Vagina (tissue), 2 donors: ENCODE measurements at regions not wholly inside any gene's neighbourhood (a gene's known extent, or its start where the extent isn't known, plus 50 kb on each side); places are given as distances from the start of the nearest gene placed in this dataset.

Source experiments
- DNase-seq, 2 donors: peaks; one replicate each; pipeline ENCODE4 v3.0.0-alpha.2; 2017; ENCODE audit errors: extremely low spot score in 2 of 2
- H3K27ac ChIP-seq: fragments of 200-600 bp; sonication (generic); one replicate; pipeline ENCODE4 v1.5.1; 2019
- H3K27me3 ChIP-seq: fragments of 200-600 bp; sonication (generic); one replicate; pipeline ENCODE4 v1.5.1; 2019
- H3K36me3 ChIP-seq, 2 donors: fragments of 200-600 bp; sonication (generic); one replicate each; pipeline ENCODE4 v1.5.1; 2017 to 2019
- H3K4me1 ChIP-seq: fragments of 200-600 bp; sonication (generic); one replicate; pipeline ENCODE4 v1.5.1; 2019
- H3K4me3 ChIP-seq, 2 donors: fragments of 200-600 bp; sonication (generic); 1 replicate in 1 of 2; 2 replicates in 1 of 2; pipeline ENCODE4 v1.5.1; 2016 to 2019
- H3K9me3 ChIP-seq: fragments of 200-600 bp; sonication (generic); one replicate; pipeline ENCODE4 v1.5.1; 2019
- CTCF ChIP-seq, 3 experiments: fragments of 450-650 bp in 2 of 3; fragments of 200-600 bp in 1 of 3; sonication (generic) in 1 of 3; IDR thresholded peaks; one replicate each; pipeline ENCODE4 v1.5.1; 2017 to 2019; ENCODE audit warnings: antibody characterized with exemption in 3 of 3, mild to moderate bottlenecking in 2 of 3, moderate library complexity in 2 of 3
- POLR2A ChIP-seq, 2 donors: fragments of 450-650 bp; IDR thresholded peaks; one replicate each; pipeline ENCODE4 v1.6.1; 2017; ENCODE audit warnings: antibody characterized with exemption in 2 of 2, mild to moderate bottlenecking in 2 of 2, moderate library complexity in 2 of 2
- POLR2AphosphoS5 ChIP-seq, 2 donors: sonication (generic); formaldehyde crosslinking; IDR thresholded peaks; one replicate each; pipeline ENCODE4 v1.9.0; 2017; ENCODE audit warnings: antibody characterized with exemption in 2 of 2, mild to moderate bottlenecking in 2 of 2, low read depth in 1 of 2; ENCODE audit not compliant: insufficient read depth in 1 of 2
- intact Hi-C: fragments of 100-400 bp; cut with DNase I; formaldehyde crosslinking; loops from one replicate; pipeline ENCODE4 v1.15.1; 2023

GRCh38 chr9:70465904-70466303, 51.4 kb upstream of the KLF9 start:
- Histone ChIP-seq H3K27ac (no peak overlapping the region), H3K27me3 (no peaks in the 10 kb centered on the region), H3K4me3 (no peak overlapping the region), H3K4me1 (peaks cover 12% of the 10 kb centered on the region), H3K9me3 (no peaks in the 10 kb centered on the region), H3K36me3 (no peaks in the 10 kb centered on the region)
- intact Hi-C loops, result no loop called here
- no peak for TF ChIP-seq POLR2AphosphoS5 (IDR thresholded peaks at IDR 0.05; ENCODE audit: insufficient read depth in 1 of 2, low read depth in 1 of 2)
- no peak for TF ChIP-seq POLR2A (IDR thresholded peaks at IDR 0.05)
- TF ChIP-seq CTCF (IDR thresholded peaks at IDR 0.05), result no peak
- DNase-seq, result no peak

DNA sequence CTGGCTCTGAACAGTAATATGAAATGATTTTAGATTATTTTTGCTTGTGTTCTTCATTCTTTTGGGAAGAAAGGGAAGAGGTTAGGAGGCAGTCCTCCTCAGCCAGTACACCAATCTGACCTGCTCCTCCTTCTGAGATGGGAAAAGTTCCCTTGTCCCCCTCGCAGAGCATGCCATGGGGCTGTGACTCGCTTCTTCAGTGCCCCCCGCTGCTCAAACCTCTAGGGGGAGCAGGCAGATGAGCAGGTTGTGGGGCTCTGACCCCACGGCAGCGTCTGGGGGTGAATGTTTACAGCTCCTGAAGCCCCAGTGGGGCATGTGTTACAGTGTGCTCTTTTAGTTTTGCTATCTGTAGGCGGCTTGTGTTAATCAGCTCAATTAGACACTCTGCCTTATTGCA, 50.9 kb upstream of the KLF9 start:
- intact Hi-C loops, result no loop called here
- no peak for TF ChIP-seq POLR2A (IDR thresholded peaks at IDR 0.05)
- no peak for TF ChIP-seq CTCF (IDR thresholded peaks at IDR 0.05)
- no peak for TF ChIP-seq POLR2AphosphoS5 (IDR thresholded peaks at IDR 0.05; ENCODE audit: insufficient read depth in 1 of 2, low read depth in 1 of 2)
- H3K4me1 ChIP-seq, result peaks cover 7% of the 10 kb centered on the region
- H3K27me3 ChIP-seq, result no peaks in the 10 kb centered on the region
- H3K9me3 ChIP-seq, result no peaks in the 10 kb centered on the region
- H3K36me3 ChIP-seq, result no peaks in the 10 kb centered on the region
- no peak for DNase-seq
- no peak overlapping the region for H3K27ac ChIP-seq
- H3K4me3 ChIP-seq, result no peak overlapping the region
